ENCODE measurements at regions not wholly inside any gene's neighbourhood (a gene's known extent, or its start where the extent isn't known, plus 50 kb on each side); places are given as distances from the start of the nearest gene placed in this dataset.

DNA sequence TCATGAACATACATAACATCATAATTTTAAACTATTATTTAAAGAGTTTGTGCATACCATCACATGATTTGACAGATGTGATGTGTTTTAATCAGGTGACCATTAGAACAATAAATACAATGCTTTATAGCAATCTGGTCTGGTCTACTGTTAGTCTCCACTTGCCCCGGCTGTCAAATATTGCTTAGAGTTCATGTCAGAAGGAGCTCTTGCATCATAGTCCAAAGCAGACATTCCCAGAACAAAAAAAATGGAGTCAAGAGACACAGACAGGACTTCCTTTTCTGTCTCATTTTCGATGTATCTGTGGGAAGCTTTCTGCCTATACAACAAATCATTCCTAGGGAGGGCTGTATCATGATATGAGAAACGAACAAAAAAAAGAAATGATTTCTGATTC is 979.2 kb upstream of the WWC1 start:
- no peak for TF ChIP-seq POLR2A (IDR thresholded peaks at IDR 0.05)
- TF ChIP-seq, protein P1, sequence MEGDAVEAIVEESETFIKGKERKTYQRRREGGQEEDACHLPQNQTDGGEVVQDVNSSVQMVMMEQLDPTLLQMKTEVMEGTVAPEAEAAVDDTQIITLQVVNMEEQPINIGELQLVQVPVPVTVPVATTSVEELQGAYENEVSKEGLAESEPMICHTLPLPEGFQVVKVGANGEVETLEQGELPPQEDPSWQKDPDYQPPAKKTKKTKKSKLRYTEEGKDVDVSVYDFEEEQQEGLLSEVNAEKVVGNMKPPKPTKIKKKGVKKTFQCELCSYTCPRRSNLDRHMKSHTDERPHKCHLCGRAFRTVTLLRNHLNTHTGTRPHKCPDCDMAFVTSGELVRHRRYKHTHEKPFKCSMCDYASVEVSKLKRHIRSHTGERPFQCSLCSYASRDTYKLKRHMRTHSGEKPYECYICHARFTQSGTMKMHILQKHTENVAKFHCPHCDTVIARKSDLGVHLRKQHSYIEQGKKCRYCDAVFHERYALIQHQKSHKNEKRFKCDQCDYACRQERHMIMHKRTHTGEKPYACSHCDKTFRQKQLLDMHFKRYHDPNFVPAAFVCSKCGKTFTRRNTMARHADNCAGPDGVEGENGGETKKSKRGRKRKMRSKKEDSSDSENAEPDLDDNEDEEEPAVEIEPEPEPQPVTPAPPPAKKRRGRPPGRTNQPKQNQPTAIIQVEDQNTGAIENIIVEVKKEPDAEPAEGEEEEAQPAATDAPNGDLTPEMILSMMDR (IDR thresholded peaks at IDR 0.05): no peak
